NB4 (cell line): ENCODE measurements at regions not wholly inside any gene's neighbourhood (a gene's known extent, or its start where the extent isn't known, plus 50 kb on each side); places are given as distances from the start of the nearest gene placed in this dataset.

ENCODE experiments used
- DNase-seq: peaks from one replicate; pipeline ENCODE4 v3.0.0; 2010; ENCODE audit warnings: low read depth
- H3K4me3 ChIP-seq: one replicate; pipeline ENCODE4 v1.5.1; 2011; ENCODE audit warnings: mild to moderate bottlenecking, low read depth, low read length, moderate library complexity
- CTCF ChIP-seq: IDR thresholded peaks from one replicate; pipeline ENCODE4 v1.5.1; 2012; ENCODE audit warnings: low read depth, low read length
- MAX ChIP-seq: IDR thresholded peaks from 2 replicates; pipeline ENCODE4 v1.6.1; 2011; ENCODE audit warnings: low read depth, low read length
- MYC ChIP-seq: IDR thresholded peaks from 2 replicates; pipeline ENCODE4 v1.6.1; 2011; ENCODE audit warnings: low read depth, low read length
- POLR2A ChIP-seq: IDR thresholded peaks from 2 replicates; pipeline ENCODE4 v1.6.1; 2011; ENCODE audit warnings: mild to moderate bottlenecking; ENCODE audit not compliant: insufficient read length; ENCODE audit errors: extremely low read depth

DNA sequence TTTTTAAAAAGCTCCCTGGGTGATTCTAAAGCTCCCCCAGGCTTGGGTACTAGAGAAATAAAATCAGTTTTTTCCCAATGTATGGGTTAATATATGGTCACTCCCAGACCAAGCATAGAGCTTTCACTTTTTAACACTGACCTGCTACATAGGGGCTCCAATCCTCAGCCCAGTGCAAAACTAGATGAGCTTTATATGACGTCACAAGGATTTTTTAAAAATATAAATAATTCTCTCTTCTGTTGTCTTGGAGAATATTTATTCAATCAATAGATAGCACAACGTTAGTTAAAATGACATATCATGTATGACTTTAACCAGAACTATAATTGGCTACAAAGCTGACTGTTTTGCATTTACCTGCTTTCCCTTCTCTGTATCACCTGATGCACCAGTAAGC, 137.9 kb upstream of the TMCC3 start:
- TF ChIP-seq CTCF = no peak
- no peak for TF ChIP-seq MAX
- no peak for TF ChIP-seq POLR2A
- no peak for TF ChIP-seq MYC
- DNase-seq = no peak

DNA sequence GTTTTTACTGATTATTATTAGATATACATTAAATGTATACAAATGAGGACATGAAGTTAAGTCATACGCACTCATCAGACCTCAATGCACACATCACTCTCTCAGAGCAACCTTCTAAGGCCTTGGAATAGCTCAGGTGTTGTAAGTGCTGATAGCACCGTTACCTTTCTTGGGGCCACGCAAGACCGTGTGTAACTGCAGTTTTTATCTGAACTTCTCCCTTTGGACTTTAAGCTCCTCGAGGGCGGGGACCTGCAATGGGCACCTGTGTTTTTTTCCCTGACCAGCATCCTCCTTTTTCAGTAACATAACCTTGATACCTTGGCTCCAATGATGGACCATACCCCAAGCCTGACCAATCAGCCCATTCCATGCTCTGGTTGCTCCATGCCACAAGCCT, 136.5 kb upstream of the TMCC3 start:
- no peak overlapping the region for H3K4me3 ChIP-seq
- TF ChIP-seq POLR2A (no peak), CTCF (no peak), MAX (no peak), MYC (no peak)
- DNase-seq = no peak

More for the DNA sequence above, 137.9 kb upstream of the TMCC3 start:
- no peak overlapping the region for H3K4me3 ChIP-seq

GRCh38 chr12:94783862-94784261, 133.5 kb upstream of the TMCC3 start:
- TF ChIP-seq MYC = no peak
- no peak for TF ChIP-seq POLR2A
- no peak for TF ChIP-seq MAX
- no peak for TF ChIP-seq CTCF
- DNase-seq = no peak
- H3K4me3 ChIP-seq = no peak overlapping the region

- H3K4me3 ChIP-seq = no peak overlapping the region
- TF ChIP-seq MAX (no peak), POLR2A (no peak), MYC (no peak), CTCF (no peak)
- no peak for DNase-seq
Measured at GRCh38 chr12:94783343-94783742, 133.0 kb upstream of the TMCC3 start.

- TF ChIP-seq MAX (no peak), CTCF (no peak), POLR2A (no peak), MYC (no peak)
- H3K4me3 ChIP-seq = no peak overlapping the region
Measured at GRCh38 chr12:94781835-94782234, 131.5 kb upstream of the TMCC3 start.

DNA sequence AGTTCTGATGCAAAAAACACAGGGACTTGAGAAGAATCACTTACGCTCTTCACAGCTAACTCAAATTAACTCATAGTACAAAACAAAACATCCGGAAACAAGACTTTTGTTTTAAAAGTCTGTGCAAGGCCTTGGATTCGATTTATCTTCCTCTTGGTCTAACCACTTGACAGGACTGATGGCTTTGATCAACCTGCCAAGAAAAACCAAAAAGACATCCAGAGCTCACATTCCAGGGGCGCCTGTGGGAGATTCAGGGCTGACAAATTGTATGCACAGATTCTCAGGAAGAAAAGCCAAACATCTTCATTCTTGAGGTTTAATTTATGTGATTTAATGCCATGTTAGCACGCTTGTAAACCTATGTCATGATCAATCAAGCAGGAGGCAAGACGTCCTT, 129.1 kb upstream of the TMCC3 start:
- H3K4me3 ChIP-seq = no peak overlapping the region
- DNase-seq = no peak
- TF ChIP-seq CTCF (no peak), MYC (no peak), POLR2A (no peak), MAX (no peak)

More at GRCh38 chr12:94781835-94782234, 131.5 kb upstream of the TMCC3 start:
- DNase-seq = no peak
